ENCODE measurements at regions not wholly inside any gene's neighbourhood (a gene's known extent, or its start where the extent isn't known, plus 50 kb on each side); places are given as distances from the start of the nearest gene placed in this dataset.

DNA sequence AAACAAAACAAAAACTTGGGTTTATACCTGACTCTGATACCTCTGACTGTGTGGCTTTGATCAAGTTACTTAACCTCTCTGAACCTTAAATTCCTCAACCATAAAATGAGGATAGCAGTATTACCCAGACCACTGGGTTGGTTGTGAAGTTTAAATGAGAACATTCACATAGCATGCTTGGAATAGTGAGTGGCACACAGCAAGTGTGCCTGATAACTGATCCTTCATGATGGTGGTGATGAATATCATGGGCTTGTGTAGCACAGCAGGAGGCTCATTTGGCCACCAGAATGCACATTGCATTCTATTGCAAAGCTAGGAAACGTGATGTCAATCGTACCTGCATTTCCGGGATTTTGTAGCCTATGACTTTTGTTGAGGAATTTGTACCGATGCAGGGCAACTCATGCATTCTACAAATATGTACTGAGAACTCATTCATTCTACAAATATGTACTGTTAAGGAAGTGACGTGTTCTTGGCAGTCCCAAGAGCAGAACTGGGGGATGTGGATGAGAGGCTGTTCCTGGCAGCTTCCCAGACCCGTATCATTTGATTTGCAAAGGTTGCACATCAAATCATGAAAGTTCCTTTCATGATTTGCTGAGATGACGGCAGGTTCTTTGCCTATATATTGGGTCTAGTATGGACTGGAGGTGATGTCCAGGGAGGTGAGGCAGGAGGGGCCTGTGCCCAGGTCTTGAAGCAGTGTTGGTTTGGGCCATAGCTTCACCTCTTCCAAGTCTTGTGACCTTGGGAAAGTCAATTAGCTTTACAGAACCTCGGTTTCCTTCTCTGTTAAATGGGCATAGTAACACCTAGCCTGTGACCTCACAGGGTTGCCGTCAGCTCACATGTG, 94.6 kb upstream of the SMNDC1 start:
- DNase-seq = no peak

GRCh38 chr10:110399965-110400933, 95.5 kb upstream of the SMNDC1 start:
- DNase-seq = no peak

DNA sequence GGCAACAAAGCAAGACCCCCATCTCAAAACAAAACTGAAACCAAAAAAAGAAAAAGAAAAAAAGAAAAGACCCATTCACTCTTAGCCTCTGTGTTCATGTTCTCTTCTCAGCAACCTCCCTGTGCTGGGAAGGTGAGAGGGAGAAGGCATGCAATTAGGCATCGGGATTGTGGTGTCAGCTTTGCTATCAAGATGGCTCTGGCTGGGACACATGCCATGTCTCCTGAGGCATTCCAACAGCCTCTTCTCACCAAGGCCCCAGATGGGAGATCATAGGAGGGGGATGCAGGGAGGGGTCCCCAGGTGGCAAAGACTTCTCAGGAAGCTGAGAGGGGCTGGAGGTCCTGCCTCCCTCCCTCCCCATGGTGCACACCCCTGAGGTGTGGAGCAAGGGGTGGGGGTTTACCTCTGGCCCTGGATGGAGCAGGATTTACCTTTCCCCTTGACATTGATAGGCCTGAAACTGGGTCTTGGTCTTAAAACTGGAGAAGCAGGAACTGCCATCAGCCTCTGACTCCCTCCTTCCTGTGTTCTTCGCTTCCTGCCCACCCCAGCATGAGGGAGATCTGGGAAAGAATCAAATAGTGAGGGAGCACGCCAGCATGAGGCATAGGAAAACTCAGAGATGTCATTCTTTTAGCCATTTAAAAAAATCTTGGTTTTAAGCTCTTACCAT, 96.2 kb upstream of the DUSP5 start:
- DNase-seq = no peak

- no peak for DNase-seq
Measured at GRCh38 chr10:110402077-110402416, 95.7 kb upstream of the DUSP5 start.

DNA sequence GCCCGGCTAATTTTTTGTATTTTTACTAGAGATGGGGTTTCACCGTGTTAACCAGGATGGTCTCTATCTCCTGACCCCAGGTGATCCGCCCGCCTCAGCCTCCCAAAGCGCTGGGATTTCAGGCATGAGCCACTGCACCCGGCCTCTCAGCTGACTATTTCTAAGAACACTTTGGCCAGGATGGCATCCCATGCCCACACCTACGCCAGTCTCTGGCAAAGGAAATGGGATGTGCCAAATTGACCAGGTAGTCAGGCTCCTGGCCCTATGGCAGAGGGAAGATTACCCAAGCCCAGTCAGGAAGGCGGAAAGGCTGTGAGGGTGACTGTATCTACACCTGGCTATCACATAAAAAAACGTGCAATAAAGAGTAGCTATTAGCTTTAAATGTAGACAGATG, 94.1 kb upstream of the DUSP5 start:
- DNase-seq = no peak

- no peak for DNase-seq
Measured at GRCh38 chr10:110404413-110404812, 93.3 kb upstream of the DUSP5 start.

- DNase-seq = peak in 1 of 3 experiments; percentile 1
Measured at GRCh38 chr10:110404825-110405224, 92.9 kb upstream of the DUSP5 start.

- DNase-seq = no peak
Measured at GRCh38 chr10:110405380-110405779, 92.3 kb upstream of the DUSP5 start.

- peak in 1 of 3 experiments; percentile 3 for DNase-seq
Measured at GRCh38 chr10:110407301-110408170, 90.2 kb upstream of the DUSP5 start.

DNA sequence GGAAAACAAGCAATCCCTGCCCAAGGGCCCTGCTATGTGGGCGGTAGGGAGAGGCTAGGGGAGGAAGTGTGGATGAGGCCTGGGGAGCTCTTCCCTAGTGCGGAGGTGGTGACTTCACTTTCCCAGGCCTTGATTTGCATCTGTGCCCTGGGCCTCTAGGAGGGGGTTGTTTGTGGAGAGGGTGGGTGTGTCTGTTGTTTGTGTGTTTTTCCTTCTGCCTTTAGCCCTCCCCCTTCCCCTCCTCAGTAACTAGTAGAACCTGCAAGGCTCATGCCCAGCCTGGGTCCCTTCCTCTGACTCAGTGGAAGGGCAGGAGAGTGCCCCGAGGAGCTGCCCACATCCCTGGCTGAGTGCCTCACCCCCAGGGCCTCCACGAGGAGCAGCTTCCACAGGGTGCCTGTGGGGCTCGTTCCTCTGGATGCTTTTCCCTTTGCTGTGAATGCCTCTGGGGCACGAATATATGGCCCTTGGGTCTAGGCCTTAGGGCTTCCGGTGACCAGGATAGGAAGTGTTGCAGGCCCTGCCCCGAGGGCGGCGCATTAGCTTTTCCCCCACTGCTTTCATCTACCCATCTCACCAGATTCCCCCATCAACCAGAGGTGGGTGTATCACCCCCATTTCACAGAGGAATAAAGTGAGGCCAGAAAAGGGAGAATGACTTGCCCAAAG, 89.4 kb upstream of the DUSP5 start:
- no peak for DNase-seq

- DNase-seq = no peak
Measured at GRCh38 chr10:110408943-110409342, 88.8 kb upstream of the DUSP5 start.

DNA sequence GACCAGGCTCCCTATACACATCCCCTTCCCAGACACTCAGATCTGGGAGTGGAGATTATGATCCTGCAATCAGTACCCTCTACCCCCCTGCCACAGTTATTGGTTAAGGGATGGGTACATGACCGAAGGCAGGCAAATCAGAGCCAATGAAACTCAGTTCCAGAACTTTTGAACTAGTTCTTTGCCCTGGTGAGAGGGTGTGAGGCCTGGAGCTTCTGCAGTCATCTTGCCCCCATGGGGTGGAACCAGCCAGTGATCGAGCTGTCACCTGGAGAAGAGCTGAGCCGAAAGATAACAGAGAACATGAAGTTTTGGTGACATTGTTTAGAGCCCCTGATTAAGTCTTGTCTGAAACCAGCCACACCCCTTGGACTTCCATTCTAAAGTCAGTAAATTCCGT, 88.2 kb upstream of the DUSP5 start:
- no peak for DNase-seq

- no peak for DNase-seq
Measured at GRCh38 chr10:110409926-110410325, 87.8 kb upstream of the DUSP5 start.

DNA sequence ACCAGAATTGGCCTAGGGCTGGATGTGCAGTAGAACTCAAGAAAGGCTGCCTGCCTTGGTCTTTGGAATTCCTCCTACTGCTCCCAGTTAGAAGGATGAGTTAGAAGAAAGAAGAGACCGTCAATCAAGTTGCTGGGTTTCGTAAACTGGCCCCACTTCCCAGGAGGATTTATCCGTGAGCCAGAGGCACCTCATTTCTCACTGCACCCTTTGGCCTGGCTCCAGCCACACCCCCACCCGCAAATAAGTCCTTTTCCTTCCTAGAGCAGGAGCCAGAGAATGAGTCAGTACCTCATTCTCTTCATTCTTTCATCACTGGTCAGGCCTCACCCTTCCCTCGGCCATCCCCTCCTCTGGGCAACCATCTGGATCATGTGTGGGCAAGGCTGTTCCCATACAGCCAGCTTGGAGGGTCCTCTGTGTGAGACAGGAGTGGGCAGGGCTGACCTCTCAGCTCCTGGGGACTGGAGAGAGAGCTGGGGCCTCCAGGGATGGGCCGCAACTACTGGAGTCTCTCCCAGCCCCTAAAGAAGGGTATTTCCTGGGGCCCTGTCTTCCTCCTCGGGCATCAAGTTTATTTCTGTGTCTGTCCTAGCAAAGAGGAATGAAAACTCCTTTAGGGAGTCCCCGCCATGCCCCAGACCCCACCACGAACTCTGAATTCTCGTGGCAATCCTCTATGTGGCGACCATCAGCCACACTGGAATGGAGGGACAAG, 87.2 kb upstream of the DUSP5 start:
- no peak for DNase-seq

GRCh38 chr10:110411047-110411410, 86.7 kb upstream of the DUSP5 start:
- no peak for DNase-seq

DNA sequence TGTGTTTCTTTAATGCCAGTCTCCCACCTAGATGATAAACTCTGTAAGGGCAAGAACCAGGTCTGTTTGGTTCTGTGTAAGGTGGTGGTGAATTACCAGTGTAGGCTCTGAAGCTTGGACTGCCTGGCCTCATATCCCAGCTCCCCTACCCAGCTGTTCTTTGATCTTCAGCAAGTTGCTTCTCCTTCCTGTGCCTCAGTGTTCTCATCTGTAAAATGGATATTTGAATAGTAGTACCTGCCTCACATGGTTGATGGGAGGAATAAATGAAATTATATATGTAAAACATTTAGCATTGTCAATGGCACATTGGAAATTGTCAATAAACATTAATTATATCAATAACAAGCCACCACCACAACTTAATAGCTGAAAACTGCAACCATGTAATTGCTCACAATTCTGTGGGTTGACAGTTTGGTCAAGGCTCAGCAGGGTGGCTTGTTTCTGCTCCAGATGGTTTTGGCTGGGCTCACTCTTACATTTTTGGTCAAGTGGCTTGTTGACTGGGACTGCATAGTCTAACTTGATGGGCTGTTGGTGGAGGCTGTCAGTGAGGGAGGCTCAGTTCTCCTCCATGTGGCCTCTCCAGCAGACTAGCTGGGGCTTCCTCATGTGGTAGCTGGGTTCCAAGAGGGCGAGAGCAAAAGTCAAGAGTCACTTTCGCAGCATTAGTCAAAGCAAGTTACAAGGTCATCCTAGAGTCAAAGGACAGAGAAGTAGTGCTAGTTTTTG, 84.5 kb upstream of the DUSP5 start:
- no peak for DNase-seq

DNA sequence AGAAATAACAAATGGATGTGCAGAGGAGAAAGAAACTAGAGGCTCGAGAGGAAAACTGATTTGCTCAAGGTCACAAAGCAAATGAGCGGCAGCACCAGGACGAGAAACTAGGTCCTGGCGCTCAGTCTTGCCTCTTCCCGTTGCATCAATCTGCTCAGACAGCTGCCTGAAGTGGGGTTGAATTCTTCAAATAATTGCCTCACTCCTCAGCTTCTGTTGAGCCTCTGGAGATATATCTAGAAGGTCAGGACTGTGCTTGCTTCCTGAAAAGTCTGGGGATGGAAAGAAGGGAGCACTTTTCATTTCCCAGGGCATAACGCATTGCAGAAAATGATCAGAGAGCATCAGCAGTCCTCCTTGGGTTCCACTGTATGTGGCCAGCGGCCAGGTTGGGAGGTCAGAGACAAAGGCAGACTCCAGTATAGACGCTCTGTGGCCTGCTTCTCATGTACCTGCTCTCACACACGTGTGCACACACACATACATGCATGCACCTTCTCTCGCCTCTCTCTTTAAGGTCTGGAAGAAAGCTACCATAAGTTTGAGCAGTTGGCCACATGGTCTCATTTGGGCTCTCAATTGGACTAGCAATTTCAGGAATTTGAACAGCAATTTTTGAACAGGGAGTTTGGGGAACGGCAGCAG, 83.7 kb upstream of the DUSP5 start:
- no peak for DNase-seq

DNA sequence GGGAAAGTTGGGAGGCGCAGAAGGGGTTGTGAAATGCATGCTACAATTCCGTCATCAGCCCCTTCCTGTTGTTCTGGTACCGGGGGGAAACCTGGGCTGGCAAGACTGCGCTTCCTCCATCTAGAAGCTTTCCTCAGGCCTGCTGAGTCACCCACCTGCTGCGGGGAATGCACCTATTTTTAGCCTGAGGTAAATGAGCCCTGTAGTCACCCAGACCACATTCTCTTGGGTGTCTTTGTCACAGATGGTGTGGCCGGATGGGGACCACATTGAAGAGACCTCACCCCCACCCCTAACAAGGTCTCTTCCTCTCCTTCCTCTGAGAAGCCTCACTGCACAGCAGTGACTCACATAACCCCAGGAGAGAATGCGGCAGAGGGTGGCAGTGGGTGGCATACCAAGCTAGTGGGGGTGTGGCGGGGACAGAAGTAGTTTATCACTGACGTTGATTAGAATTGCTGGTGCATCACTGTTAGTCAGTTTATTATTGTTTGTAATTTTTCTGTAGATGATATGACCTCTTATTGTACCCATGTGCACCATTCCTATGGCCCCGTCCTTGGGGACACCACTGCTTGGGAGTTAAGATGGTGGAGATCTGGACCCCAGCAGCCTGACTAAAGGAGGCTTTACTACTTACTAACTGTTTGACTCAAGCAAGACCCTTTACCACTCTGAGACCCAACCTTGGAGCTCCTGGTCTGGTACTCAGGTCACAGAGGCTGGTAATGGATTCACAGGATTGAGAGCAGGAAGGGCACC, 83.0 kb upstream of the DUSP5 start:
- DNase-seq = no peak

- DNase-seq = no peak
Measured at GRCh38 chr10:110415809-110416208, 81.9 kb upstream of the DUSP5 start.

Data from NCI-H1417 (cell line).